ENCODE measurements at regions not wholly inside any gene's neighbourhood (a gene's known extent, or its start where the extent isn't known, plus 50 kb on each side); places are given as distances from the start of the nearest gene placed in this dataset.

GRCh38 chr5:68732251-68732650 is 361.6 kb upstream of the SLC30A5 start:
- TF ChIP-seq EZH2 (IDR thresholded peaks at IDR 0.05; ENCODE audit: low read depth, unreplicated experiment) (no peak), STAT1 (IDR thresholded peaks at IDR 0.05; ENCODE audit: unreplicated experiment) (no peak), CTCF (conservative IDR thresholded peaks at IDR 0.05; ENCODE audit: low read depth in 2 of 2) (no peak), ZNF114 (CRISPR knock-in tag; IDR thresholded peaks at IDR 0.05) (no peak), REST (IDR thresholded peaks at IDR 0.05; ENCODE audit: unreplicated experiment) (no peak), POLR2AphosphoS5 (IDR thresholded peaks at IDR 0.05; ENCODE audit: low read depth) (no peak), CREB1 (CRISPR knock-in tag; IDR thresholded peaks at IDR 0.05; ENCODE audit: low read depth) (no peak), JUNB (IDR thresholded peaks at IDR 0.05; ENCODE audit: unreplicated experiment) (no peak), EZH2phosphoT487 (IDR thresholded peaks at IDR 0.05; ENCODE audit: unreplicated experiment) (no peak), ETS1 (IDR thresholded peaks at IDR 0.05) (no peak), ZNF331 (CRISPR knock-in tag; IDR thresholded peaks at IDR 0.05; ENCODE audit: low read depth) (no peak), NANOG (IDR thresholded peaks at IDR 0.05; ENCODE audit: borderline replicate concordance) (no peak)

Measured in GM23338 (cell line).